Epidermal melanocyte (primary cell): ENCODE measurements at regions not wholly inside any gene's neighbourhood (a gene's known extent, or its start where the extent isn't known, plus 50 kb on each side); places are given as distances from the start of the nearest gene placed in this dataset.
"Not testable (repeated sequence)": the region's sequence is repeated elsewhere in the genome, so short reads cannot be mapped to it uniquely, and the experiment has no call there.

Experiments used
- DNase-seq: peaks from one replicate; pipeline ENCODE4 v3.0.0; 2011; ENCODE audit warnings: low spot score; ENCODE audit not compliant: insufficient read length

- DNase-seq, result not testable (repeated sequence)
Observed at GRCh38 chr3:89747541-89748278, 640.3 kb downstream of the EPHA3 start.

- DNase-seq, result no peak
Observed at GRCh38 chr3:89762405-89762804, 655.0 kb downstream of the EPHA3 start.

DNA sequence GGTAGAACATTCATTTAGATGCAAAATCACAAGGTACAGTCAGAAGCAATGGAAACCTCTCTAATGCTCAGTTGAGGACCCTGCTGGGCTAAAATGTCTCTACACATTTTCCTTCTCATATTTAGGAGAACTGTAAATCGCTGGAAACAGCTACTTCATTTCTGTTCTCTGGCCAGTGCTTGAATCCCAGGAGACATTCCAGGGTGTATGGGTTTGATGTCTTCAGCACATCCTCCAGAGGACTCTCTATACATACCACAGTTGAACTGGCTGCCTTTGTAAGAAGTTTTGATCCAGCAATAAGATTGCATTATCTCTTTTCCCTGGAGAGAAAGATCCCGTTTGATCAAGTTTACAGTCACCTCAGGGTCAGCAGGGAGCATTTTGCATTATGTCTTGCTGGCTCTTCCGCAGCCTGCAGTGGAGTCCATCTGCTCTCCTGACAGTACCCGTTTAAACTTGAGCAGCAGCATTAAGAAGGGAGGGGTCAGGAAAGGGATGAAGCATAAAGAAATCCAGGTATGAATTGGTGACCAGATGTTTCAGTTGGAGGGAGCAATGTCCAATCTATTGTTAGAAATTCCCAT is 676.0 kb downstream of the EPHA3 start:
- DNase-seq, result no peak

- DNase-seq, result no peak
Observed at GRCh38 chr3:89787485-89787884, 680.1 kb downstream of the EPHA3 start.

- DNase-seq, result no peak
Observed at GRCh38 chr3:89787979-89788378, 680.6 kb downstream of the EPHA3 start.

DNA sequence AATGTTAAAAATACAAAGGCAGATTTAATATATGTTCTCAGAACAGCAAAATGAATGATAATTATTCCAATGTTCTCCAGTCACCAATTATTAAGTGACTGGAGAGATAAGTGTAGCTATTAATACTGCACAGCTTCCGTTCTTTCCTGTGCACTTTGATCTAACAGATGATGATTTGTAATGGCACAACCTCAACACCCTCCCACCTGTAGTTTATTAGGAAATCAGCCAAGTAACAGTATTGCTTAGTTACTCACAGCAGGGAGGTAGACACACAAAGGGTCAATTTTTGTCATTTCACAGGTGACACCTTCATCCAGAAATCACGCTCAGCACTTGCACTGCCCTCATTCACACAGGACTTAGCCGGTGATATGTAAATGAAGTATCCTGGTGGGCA is 688.1 kb downstream of the EPHA3 start:
- DNase-seq, result no peak

DNA sequence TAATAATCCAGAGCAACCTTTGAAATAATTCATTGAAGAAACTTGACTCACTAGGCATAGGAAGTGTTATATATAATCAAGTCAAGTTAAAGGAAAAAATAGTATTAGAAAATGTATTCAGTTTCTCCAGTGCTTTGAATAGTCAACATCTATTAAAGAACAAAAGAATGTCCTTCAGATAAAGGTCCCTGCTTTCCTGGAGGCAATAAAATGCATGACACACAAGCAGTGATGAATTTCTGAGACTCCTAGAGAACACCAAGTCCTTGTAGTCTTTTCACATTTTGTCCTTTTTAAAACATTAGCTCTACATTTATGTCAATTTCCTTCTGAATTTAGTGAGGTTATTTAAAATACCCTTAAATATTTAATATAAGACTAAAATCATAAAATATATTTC is 695.5 kb downstream of the EPHA3 start:
- no peak for DNase-seq

DNA sequence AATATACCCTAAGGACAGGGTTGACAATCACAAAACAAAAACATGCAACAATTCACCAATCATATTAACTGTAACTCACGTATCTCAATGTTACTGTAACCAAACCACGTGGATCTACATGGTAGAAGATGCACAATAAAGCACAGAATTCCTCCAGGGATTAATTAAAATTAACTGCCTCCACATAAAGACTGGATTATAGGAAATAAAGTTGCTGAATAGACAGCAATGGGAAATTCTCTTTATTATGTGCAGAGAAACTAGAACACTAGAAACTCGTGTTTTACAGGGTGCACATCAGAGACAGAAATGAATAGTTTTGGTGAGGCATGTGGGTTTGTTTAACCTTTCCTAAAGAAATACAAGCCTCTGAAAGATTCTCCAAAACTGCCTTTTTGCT is 696.3 kb downstream of the EPHA3 start:
- no peak for DNase-seq

DNA sequence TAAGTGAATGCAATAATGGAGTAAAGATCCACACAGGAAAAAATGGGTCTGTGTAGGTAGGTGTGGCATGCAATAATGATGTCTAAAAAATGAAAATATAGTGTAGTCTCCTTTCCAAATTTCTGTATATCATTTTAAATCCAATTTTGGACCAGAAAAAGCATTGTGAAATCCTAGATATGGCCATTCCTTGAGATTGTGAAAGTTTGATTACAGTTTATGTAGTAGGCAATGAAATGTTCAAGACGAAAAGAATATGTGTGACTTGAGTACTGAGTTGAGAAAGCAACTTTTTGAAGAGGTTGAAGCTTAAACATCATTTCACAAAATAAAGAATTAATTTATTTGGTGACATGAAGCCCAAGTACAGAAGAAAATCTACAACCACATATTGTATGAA is 698.7 kb downstream of the EPHA3 start:
- DNase-seq, result no peak

GRCh38 chr3:89808680-89809197 is 701.3 kb downstream of the EPHA3 start:
- no peak for DNase-seq

DNA sequence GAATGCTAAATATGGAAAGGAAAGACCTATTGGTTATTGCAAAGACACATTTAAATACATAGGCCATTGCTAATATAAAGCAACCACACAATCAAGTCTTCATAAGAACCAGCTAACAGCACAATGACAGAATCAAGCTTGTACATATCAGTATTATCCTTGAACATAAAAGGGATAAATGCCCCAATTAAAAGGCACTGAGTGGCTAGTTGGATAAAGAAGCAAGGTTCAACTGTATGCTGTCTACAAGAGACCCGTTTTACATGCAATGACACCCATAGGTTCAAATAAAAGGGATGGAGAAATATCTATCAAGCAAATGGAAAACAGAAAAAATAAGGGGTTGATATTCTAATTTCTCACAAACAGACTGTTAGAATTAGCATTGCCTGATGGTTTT is 706.1 kb downstream of the EPHA3 start:
- DNase-seq, result no peak

DNA sequence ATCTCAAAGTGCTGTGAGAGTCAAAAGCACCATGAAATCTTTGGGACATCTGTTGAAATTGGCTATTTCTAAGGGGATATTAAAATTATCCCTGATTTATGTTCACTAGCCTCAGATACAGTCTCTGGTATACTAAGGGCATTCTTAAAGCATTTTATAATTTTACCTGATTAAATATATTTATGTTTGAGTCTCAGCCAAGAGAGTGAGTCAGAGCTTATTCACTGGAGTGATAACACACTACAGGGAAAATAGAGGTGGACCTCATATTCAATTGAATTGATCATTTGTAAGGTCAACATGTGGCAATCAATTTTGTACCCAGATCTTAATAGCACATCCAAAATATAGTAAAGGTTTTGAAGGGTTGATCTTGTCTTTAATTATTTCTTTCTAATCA is 733.6 kb downstream of the EPHA3 start:
- no peak for DNase-seq

GRCh38 chr3:89845053-89845452 is 737.6 kb downstream of the EPHA3 start:
- DNase-seq, result no peak

DNA sequence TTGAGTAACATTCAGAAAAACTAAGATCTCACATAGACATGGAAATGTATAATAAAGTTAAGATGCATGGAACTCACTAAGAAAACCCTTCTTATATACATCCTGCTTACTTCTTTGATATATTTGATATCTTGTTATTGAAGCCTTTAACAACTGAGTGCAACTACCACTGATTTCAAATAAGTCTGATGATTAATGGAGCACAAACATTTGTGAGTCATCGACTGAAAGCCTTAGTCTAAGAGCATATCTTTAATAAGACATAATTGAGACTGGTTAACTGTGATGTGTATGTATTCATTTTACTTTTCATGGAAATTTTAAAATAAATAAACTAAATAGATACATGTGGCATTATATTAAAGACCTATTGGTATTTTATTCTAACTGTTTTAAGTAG is 740.5 kb downstream of the EPHA3 start:
- DNase-seq, result no peak

DNA sequence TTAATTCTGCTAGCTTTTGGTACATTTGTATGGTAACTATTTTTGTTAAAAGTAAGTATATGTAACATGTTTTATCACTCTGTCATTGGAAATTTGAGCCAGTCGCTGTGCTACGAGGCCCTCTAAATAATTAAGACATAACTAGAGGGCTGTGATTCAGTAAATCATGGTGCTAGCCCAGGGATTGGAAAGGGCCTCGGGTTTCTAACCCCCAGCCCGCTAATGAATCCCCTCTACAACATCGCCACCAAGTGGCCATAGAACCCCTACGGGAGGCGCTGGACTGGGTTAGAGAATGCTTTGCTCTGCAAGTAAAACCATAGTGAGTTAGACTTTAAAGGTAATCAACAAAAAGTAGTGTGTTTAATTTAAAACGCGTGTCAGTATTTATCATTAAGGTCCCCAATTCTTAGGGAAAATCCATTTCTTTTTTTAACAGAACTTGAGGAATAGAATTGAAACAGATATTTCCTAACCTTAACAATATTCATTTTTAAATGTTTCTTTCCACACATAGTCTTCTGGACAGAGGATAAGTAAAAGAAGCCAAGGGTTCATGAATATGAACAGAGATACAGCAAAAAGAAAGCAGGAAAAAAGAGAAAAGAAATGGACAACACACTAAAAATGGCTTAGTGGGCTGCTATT is 744.7 kb downstream of the EPHA3 start:
- DNase-seq, result no peak

DNA sequence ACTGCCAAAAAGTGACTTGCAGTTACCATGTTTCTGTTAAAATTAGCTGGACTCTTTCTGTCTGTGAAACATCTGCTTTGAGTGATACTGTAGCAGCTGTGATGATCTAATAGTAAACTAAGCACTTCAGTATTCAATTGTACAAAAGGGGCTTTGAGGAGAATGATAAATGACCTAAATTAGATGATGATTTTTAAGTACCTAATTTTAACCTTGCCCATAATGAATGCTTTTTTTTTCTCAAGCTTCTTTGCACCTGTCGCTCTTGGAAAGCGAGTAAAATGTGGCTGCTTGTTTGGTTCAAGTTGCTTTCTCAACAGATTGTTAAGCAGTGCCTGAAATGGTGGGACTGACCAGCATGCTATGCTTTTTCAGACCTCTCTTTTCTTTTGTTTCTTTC is 752.3 kb downstream of the EPHA3 start:
- no peak for DNase-seq

DNA sequence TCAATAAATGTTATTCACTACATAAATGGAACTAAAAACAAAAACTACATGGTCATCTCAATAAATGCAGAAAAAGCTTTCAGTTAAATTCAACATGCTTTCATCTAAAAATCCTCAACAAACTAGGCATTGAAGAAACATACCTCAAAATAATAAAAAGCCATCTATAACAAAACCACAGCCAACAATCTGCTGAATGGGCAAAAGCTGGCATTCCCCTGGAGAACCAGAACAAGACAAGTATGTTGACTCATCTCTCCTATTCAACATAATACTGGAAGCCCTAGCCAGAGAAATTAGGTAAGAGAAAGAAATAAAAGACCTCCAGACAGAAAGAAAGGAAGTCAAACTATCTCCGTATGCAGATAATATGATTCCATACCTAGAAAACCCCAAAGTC is 759.9 kb downstream of the EPHA3 start:
- no peak for DNase-seq

DNA sequence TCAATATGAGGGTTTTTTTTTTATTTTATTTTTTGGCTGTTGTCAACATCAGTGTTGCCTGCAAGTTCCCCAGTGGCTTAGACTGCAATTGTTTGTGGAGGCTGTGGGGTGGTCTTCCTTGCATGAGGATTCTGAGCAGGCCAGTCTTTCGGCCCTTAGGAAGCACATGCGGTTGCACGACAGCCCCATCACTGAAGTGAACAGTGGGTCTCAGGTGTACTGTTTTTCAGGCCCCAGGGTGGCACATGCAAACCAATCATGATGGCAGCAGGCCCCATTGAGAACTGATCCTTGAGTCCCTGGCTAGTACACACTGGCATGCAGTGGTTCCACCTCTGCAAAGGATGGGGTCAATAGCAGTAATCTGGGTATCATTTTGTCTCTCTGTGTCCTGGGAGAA is 768.7 kb downstream of the EPHA3 start:
- no peak for DNase-seq

DNA sequence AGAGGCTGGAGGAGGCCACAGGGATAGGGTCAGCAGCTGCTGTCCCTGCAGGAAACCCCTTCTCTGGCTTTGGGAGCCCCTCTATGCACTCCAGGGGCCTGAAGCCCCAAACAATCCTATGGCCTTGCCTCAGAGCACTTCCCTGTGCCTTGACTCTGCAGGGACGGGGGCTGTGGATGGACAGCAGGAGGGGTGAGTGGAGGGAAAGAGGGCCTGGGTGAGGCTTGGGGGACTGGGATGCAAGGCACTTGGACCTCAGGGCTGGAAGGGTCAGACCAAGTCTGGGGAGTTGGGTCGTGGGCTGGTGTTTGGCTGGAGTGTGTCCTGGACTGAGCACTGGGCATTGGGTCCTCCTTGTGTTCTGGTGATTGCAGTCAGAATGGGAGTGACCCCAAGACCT is 769.8 kb downstream of the EPHA3 start:
- DNase-seq, result no peak

GRCh38 chr3:89889386-89889785 is 782.0 kb downstream of the EPHA3 start:
- DNase-seq, result no peak

- DNase-seq, result no peak
Observed at GRCh38 chr3:89908711-89909213, 801.3 kb downstream of the EPHA3 start.

- no peak for DNase-seq
Observed at GRCh38 chr3:89912031-89912430, 804.6 kb downstream of the EPHA3 start.
